HG02763 (cell line): ENCODE measurements at regions not wholly inside any gene's neighbourhood (a gene's known extent, or its start where the extent isn't known, plus 50 kb on each side); places are given as distances from the start of the nearest gene placed in this dataset.
A peak's percentile ranks its signal among the peaks of the same experiment; 100 is the strongest.

ENCODE experiments used
- ATAC-seq: cut with Tn5 transposase; IDR thresholded peaks from one replicate; pipeline ENCODE4 v1.9.1; 2021; ENCODE audit warnings: mild to moderate bottlenecking, moderate library complexity; ENCODE audit not compliant: unreplicated experiment

DNA sequence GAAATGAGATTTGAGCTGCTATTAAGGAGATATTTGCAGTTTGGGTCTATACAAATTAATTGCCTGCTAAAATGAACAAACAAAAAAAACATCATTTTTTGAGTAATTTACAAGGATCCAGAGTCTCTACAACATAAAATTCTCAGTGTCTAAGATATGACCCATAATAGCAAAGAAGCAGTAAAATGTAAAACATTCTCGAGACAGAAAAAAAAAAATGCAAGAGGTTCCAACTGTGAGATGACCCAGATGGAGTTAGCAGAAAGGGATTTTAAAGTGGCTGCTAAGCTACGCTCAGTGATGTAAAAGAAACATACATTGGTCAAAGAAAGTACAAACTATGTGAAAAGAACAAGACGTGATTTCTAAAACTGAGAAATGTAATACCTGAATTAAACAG, 471.0 kb downstream of the SH2D4B start:
- ATAC-seq, result no peak

DNA sequence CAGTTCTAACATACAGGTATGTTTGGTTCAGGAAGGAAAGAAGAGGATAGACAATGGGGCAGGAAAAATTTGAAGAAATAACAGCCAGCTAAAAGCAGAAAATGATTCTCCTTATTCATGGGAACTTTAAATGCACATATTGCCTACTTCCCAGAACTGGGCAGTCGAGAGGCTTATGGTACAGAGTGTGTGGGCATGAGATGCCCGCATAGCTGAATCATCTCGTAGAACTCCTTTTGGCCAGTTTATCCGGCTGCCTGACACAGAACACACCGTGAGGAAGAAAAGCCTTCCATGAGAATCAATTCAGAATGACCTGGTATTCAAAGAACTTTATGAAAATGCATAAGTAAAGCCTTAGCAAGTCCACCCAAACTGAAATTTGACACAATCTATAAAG, 471.6 kb downstream of the SH2D4B start:
- no peak for ATAC-seq

DNA sequence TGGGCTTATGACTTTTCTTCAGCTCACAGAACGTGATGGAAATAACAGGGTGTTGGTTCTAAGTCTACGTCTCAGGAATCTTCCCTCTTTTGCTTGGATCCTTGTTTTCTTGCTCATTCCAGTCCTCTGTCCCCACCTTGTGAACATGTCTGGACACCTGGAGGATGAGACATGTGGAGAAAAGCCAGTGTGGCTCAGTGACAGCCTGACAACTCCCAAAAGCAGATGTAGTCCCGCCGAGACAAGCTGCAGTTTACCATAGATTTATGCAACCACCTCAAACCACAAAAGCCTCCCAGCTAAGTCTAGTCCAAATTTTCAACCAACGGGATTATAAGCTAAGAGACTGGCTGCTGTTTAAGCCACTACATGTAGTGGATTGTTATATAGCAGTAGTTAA, 476.1 kb downstream of the SH2D4B start:
- ATAC-seq, result no peak

DNA sequence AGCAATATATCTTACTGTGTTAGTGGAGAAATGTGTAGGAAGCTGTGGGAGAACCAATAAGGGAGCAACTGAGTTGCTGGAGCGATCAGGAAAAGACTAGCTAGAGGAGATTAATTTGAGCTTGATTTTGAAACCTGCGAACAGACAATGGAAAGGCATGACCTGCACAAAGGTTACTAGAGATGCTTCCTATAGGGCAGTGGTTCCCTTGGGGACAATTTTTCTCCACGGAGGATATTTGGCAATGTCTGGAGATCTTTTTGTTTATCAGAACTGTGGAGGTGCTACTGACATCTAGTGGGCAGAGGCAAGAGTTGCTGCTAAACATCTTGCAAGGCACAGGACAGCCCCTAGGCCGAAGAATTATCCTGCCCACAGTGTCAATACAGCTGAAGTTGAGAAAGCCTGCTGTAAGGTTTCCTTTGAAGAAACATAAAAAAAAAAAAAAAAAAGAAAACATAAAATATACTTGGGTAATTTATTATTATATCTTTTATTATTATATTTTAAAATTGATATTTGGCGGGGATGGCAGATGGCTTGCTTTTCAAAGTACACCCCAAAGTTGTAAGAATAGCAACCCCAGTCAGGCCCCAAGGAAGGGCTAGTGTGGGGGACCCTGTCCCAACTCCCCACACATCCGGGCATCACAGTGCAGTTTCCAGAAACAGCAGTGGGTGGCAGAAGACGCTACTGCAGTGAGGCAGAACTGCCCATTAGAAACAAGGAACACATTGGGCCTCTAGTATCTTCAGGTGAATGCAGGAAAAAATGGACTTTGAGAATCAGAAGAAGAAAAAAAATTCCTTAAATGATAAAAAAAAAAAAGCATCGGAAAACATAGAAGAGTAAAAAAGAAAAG, 481.6 kb downstream of the SH2D4B start:
- ATAC-seq, result peak; percentile 77

DNA sequence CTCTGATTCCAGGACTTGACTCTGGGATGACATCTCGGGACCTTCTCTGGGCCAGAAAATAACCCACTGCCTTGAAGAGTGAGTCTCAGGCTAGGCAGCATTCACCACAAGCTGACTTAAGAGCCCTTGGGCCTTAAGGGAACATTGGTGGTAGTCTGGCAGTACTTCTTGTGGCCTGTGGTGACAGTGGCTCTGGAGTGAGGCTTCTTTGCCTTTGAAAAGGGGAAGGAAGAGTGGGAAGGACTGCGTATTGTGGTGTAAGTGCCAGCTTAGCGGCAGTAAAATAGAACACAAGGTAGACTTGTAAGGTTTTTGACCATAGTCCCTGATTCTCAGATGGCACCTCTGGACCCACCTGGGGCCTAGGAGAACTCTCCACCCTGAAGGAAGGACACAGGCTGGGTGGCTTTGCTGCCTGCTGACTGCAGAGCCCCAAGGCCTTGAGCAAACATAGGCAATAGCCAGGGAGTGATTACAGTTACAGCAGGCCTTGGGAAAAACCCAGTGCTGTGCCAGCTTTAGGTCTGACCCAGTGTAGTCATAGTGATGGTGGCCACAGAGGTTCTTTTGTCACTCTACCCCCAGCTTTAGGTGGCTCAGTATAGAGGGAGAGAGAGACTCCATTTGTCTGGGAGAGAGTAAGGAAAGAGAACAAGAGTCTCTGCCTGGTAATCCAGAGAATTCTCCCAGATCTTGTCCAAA, 483.9 kb downstream of the SH2D4B start:
- ATAC-seq, result no peak

DNA sequence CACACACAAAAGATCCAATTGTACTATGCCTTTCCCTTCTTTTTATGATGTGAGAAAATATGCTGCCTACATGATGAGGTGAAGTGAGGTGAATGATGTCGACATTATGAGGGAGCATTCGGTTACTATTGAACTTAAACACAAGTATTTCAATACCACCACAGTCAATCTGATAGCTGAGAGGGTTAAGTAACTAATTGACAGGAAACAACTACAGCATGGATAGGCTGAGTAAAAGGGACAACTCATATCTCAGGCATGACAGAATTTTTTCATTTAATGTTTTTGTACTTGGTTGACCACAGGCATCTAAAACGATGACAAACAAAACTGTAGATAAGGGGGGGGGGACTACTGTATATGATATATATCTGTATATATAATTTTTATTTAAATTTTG, 488.9 kb downstream of the SH2D4B start:
- ATAC-seq, result no peak

DNA sequence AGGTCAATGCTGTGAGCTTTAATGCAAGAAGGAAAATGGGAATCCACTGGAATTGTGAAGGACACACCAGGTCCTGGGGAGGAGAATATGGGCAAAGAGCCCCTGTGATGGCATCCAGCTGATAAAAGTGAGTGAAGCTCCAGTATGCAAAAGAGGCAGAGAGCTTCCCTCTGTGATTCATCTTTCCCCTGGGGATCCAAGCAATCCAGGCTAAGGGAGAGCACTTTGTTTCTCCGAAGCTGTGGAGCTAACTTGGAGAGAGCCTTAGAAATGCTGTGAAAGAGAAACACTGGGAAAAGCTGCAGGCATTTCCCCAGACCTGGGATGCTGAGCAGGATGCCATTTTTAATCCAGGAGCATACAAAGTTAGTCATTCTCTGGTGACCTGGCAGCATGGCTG, 489.5 kb downstream of the SH2D4B start:
- no peak for ATAC-seq

DNA sequence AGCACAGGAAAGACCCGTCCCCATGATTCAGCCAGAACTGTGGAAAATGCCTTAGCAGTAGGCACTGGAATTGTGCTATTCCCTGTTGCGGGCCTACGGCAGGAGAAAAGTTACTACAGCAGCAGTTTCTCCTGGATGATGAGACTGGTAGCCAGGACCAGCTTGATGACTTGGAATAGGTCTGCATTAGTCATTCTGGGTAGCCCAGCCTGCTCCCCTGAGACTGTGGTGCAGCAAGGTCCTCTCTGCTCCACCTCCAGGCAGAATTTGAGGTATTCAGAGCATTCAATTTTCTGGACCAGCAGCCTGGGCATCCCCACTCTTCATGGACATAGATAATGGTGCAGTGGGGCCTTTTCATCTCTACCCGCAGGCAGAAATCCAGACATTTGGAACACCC, 490.0 kb downstream of the SH2D4B start:
- ATAC-seq, result no peak

DNA sequence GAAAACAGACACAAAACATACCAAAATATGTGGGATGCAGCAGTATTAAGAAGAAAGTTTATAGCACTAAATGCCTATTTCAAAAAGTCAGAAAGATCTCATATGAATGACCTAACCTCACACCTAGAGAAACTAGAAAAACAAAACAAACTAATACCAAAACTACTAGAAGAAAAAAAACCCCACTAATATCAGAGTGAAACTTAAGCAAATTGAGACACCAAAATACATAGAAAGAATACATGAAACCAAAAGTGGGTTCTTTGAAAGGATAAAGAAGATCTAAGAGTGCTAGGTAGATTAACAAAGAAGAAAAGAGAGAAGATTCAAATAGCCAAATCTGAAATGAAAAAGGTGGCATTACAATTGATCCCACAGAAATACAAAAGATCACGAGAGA, 494.1 kb downstream of the SH2D4B start:
- peak; percentile 68 for ATAC-seq

DNA sequence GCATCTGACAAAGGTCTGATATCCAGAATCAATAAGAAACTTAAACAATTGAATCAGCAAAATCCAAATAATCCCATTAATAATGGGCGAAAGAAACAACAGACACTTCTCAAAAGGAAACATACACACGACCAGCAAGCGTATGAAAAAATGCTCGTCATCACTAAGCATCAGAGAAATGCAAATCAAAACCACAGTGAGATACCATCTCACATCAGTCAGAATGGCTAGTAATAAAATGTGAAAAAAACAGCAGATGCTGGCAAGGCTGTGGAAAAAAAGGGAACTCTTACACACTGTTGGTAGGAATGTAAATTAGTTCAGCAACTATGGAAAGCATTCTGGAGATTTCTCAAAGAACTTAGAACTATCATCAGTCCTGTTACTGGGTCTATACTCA, 496.7 kb downstream of the SH2D4B start:
- ATAC-seq, result no peak

DNA sequence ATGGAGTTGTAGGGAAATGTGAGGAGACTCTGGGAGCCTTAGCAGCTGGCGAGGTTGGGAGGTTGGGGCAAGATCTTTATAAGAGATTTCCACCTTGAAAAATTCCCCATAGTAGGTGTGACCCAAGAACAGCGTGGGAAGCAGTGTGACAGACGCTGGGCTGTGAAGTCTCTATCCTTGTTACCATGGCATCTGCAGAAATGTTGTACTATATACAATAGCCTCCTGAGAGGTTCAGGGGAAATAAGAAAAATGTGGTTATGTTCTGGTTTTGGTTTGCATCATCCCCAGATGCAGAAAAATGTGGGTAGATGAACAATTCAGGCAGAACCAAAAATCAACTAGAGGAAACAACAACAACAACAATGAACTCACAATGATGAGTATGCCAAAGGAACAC, 498.6 kb downstream of the SH2D4B start:
- ATAC-seq, result peak; percentile 73

DNA sequence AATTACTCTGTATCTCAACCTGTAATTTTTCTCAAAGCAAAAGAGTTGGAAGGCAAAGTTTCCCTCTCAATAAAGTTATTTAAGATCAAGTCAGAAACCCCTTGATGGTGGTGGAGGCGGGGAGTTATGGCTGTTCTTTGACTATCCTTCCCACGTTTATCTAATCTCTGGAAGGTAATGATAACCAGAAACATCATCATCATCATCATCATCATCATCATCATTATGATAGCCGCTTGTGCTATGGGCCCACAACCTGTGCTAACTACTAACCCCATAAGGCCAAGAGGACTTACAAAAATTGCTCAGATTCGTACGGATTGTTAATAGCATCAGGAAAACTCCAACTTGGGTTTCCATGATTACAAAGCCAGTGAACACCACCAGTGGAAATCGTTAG, 502.3 kb downstream of the SH2D4B start:
- ATAC-seq, result no peak

DNA sequence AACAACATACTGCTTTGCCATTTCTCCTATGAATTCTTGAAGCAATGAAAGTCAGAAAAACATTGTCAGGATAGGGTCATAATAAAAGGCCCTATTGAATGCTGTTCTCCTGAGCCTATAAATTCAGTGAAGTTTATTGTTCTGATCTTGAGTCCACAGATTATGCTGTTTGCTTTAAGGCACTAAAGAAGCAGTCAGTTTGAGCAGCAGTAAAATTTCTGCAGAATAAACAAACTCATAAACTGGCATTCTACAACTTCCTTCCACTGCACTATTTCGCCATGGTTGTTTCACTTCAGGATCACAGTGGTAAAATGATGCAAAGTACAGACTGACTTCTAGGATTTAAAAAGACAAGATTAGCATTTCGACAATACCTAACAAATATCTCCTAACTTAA, 503.2 kb downstream of the SH2D4B start:
- no peak for ATAC-seq

DNA sequence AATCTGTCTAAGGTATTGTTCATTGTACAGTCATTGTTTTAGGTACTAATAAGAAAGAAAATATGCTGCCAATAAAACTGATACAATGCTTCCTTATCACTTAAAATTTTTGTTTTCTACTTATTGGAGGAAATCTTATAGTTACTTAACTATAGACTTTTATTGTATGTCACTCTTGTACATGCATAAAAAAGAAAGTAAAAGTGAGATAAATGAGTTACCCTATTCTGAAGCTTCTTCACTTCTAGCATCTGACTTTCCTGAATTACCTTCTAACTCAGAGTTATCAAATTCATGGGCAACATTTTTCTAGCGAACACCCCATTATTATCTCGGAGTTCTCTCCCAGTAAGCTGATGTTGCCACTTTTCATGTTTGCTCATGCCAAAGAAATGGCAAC, 504.9 kb downstream of the SH2D4B start:
- ATAC-seq, result no peak

DNA sequence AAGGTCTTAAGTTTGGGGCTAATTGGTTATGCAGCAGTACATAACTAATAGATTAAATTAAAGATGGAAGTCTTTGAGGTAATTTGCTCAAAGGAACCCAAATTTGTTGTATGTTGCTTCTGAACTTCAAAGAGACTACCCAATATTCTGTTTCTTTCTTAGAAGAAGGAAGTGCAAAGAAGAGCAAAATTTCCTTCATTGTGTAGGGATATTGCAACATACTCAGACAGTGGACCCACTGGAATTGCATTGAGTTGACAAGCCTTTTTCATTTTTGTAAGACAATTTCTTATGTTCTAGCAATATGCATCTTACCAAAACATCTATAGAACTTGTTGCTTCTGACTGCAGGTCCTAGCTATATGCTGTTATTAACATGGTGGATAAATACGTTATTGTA, 527.8 kb downstream of the SH2D4B start:
- no peak for ATAC-seq

DNA sequence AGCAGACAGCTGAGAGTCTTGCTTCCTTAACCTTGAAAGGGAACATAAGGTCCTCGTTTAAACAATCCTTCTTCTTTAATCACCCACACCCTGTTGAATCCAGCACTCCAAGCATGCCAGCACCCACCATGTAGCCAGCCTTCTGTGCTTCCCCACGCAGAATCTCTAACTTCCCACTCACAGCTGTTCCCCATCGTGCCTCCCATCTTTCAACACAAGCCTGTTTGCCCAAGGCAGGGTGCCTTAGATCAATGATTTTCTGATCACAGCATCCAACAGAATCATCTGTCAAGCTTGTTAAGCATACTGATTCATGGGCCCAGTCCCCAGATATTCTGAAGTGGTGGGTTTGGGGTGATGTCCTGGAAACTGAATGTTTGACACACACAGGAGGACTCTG, 530.8 kb downstream of the SH2D4B start:
- no peak for ATAC-seq

DNA sequence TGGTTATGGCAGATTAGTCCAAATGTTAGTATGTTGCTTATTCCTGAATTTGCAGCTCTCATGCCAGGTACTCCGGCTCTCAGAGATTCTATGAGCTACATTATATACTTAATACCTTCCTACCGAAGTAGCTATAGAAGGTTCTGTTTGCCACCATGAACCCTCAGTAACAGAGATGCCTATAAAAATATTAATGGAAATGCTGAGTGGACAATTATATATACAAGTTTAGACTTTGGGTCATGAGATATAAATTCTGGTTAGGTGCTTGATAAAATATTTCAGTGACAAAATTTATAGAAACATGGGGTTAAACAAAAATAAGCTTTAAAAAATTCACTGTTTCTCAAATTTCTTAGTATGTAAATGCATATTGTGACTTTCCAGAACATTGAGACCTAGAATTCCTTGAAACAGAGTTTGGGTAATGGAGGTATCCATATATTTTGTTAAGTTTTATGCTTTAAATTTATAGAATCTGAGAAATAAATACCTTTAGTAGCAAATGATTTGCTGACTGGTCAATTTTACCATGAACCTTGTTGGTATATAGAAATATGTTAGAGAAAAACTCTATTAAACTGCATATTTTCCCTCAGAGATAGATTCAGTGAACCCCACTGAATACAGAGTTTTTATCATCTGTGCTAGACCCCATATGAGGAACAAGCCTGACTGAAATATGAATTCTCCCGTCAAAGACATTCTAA, 533.5 kb downstream of the SH2D4B start:
- ATAC-seq, result no peak

DNA sequence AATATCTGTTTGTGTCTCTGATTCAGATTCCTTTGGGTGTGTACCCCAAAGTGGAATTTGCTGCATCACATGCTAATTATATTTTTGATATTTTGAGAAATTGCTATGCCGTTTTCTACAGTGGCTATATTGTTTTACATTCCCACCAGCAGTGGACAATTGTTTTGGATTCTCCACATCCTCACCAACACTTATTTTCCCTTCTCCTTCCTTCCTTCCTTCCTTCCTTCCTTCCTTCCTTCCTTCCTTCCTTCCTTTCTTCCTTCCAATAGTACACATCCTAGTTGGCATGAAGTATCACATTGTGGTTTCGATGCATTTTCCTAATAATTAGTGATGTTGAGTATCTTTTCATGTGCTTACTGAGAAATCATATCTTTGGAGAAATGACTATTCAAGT, 535.5 kb downstream of the SH2D4B start:
- no peak for ATAC-seq

DNA sequence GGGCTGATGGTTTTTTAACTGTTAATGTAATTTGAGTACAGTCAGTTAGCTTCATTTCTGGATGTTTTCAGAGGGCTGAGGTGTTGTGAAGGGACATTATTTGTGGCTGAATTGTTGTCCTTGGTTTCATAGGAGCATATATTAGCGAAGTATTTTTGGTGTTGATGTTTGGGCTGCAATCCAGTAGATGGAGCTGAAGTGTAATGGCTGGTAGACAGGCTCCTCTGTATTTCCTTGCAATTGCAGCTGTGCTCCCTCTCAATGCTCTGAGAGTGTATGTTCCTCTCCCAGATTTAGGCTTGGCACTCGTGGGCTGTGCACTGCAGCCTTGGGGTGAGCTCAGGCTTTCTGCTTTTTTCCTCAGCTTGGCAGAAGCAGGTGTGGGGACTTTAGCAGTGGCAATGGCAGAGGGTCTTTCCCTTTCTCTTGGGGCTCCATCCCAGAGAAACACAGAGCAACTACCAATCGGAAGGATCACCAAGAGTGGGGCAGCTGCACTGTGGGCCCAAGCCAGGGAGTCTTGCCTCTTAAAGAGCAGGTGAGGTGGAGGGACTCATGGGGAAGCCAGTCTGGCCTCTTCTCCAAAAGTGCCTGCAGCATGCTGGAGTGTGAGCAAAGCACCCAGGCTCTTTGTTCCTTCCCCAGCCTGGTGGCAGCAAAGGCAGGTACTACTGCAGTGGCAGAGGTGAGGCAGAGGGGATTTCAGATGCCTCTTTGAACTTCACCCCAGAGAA, 544.4 kb downstream of the SH2D4B start:
- ATAC-seq, result no peak

DNA sequence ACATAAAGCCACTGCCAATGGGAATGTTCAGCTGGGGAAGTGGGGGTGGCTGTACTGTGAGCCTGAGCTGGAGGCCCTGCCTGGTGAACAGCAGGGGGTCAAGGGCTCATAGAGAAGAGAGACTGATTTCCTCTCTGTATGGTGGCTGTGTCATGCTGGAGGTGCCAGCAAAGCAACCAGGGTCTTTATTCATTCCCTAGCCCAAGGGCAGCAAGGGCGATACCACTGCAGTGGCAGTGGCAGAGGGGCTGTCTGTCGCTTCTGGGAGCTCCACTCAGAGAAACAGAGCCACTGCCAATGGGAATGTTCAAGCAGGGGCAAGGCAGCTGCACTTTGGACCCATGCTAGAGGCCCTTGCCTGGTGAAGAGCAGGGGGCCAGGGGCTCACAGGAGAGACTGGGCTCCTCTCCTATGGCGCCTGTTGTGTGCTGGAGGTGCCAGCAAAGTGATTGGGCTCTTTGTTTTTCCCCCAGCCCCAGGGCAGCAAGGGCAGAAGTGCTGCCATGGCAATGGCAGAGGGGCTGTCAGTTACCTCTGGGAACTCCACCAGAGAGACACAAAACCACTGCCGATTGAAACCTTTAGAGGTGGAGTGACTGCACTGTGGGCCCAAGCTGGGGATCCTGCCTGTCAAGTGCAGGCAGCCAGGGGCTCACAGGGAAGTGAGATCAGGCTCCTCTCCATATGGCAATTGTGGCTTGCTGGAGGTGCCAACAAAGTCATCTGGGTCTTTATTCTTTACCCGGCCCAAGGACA, 545.1 kb downstream of the SH2D4B start:
- no peak for ATAC-seq
